Heart left ventricle (tissue), 13 donors: ENCODE measurements at regions not wholly inside any gene's neighbourhood (a gene's known extent, or its start where the extent isn't known, plus 50 kb on each side); places are given as distances from the start of the nearest gene placed in this dataset.

Experiments used
- POLR2A ChIP-seq, 2 donors: fragments of 450-650 bp; IDR thresholded peaks; one replicate each; pipeline ENCODE4 v1.6.1; 2017; ENCODE audit warnings: antibody characterized with exemption in 2 of 2, mild to moderate bottlenecking in 2 of 2, moderate library complexity in 2 of 2
- TF ChIP-seq, protein P1 (sequence below), 12 donors: fragments of 200-600 bp; sonication (generic) in 4 of 12; IDR thresholded peaks; one replicate each; pipeline versions ENCODE4 v1.5.0 to v1.8.0; 2018 to 2022; ENCODE audit warnings: antibody characterized with exemption in 12 of 12, mild to moderate bottlenecking in 5 of 12
- donor health status: ischemic (EF 13 %, LVEDD 7.1; RV severe dilation, severe dysfunction).
- donor health status: DM: no; HTN: yes; CAD: no.
- donor health status: DM: no; HTN: no; CAD: no.
- donor health status: ischemic (EF 25% LVEDD 6.9; RV normal size, moderate dysfunction).
- donor health status: ischemic (EF 25% LVEDD 5.7; RV mildly dilated, moderate dysfunction).
- donor health status: ischemic (EF 35%, LVEDD 5.7; RV mildly dilated, moderate dysfunction).
- donor health status: nonischemic (EF 11% LVEDD 7.7; RV severe dilation, severe dysfunction).
- donor health status: DM: yes; HTN: yes; CAD: no.
- donor health status: PGD.
- donor health status: ischemic (EF 29% LVEDD 5.4; RV normal size, mild dysfunction).
- donor health status: nonischemic (EF 23%, LVEDD 6.1; RV moderate dilation, normal function).

DNA sequence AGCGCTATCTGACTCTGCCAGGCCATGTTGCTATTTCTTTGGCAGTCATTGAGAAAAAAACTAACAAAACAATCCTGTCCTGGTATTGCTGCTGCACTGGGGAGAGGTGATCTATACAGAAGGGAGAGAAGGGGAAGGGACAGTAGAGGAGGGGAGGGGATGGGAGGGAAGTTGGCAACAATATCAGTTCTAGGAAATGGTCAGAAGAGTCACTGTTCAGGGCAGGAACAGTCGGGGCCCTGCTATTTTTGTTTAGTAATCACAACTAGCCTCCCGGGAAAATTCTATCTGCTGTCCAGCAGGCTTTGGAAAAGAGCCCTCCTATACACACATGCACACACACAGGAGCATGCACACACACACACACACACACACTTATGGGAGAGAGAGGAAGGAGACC, 142.3 kb upstream of the CARMIL1 start:
- TF ChIP-seq, protein P1, sequence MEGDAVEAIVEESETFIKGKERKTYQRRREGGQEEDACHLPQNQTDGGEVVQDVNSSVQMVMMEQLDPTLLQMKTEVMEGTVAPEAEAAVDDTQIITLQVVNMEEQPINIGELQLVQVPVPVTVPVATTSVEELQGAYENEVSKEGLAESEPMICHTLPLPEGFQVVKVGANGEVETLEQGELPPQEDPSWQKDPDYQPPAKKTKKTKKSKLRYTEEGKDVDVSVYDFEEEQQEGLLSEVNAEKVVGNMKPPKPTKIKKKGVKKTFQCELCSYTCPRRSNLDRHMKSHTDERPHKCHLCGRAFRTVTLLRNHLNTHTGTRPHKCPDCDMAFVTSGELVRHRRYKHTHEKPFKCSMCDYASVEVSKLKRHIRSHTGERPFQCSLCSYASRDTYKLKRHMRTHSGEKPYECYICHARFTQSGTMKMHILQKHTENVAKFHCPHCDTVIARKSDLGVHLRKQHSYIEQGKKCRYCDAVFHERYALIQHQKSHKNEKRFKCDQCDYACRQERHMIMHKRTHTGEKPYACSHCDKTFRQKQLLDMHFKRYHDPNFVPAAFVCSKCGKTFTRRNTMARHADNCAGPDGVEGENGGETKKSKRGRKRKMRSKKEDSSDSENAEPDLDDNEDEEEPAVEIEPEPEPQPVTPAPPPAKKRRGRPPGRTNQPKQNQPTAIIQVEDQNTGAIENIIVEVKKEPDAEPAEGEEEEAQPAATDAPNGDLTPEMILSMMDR (IDR thresholded peaks at IDR 0.05): no peak
- TF ChIP-seq POLR2A (IDR thresholded peaks at IDR 0.05): peak in 1 of 2 donors; percentile 19
